DND-41 (cell line): ENCODE measurements at regions not wholly inside any gene's neighbourhood (a gene's known extent, or its start where the extent isn't known, plus 50 kb on each side); places are given as distances from the start of the nearest gene placed in this dataset.

Source experiments
- ATAC-seq: fragments of 200-7000 bp; cut with Tn5 transposase; 3 replicates; pipeline ENCODE4 v1.9.1; 2021; ENCODE audit warnings: low read depth; ENCODE audit not compliant: insufficient read depth
- DNase-seq: peaks from one replicate; pipeline ENCODE4 v3.0.0-alpha.2; 2020
- H2AFZ ChIP-seq: 2 replicates; pipeline ENCODE4 v1.6.0; 2012; ENCODE audit warnings: low read depth, low read length
- H3K27ac ChIP-seq: 2 replicates; pipeline ENCODE4 v1.5.1; 2012; ENCODE audit warnings: low read length, inconsistent platforms
- H3K27me3 ChIP-seq: fragments of 200-600 bp; sonication (generic); 2 replicates; pipeline ENCODE4 v1.6.0; 2012; ENCODE audit warnings: low read length, mild to moderate bottlenecking, inconsistent platforms; ENCODE audit not compliant: insufficient read depth, poor library complexity
- H3K36me3 ChIP-seq: 2 replicates; pipeline ENCODE4 v1.5.1; 2012; ENCODE audit warnings: low read length, inconsistent platforms; ENCODE audit not compliant: insufficient read depth
- H3K4me1 ChIP-seq: 2 replicates; pipeline ENCODE4 v1.5.1; 2012; ENCODE audit warnings: mild to moderate bottlenecking, low read length; ENCODE audit not compliant: insufficient read depth
- H3K4me2 ChIP-seq: 2 replicates; pipeline ENCODE4 v1.6.0; 2012; ENCODE audit warnings: mild to moderate bottlenecking, moderate library complexity, low read length, inconsistent platforms; ENCODE audit not compliant: insufficient read depth
- H3K4me3 ChIP-seq, 2 experiments: fragments of 200-600 bp in 1 of 2; shearing (Covaris generic) in 1 of 2; 2 replicates each; pipeline ENCODE4 v1.5.1; 2012 to 2016; ENCODE audit warnings: inconsistent platforms in 2 of 2, low read length in 2 of 2, mild to moderate bottlenecking in 2 of 2, low read depth in 1 of 2, moderate library complexity in 1 of 2
- H3K79me2 ChIP-seq: 2 replicates; pipeline ENCODE4 v1.6.0; 2012; ENCODE audit warnings: low read length, inconsistent platforms; ENCODE audit not compliant: insufficient read depth
- H3K9ac ChIP-seq: 2 replicates; pipeline ENCODE4 v1.6.0; 2012; ENCODE audit warnings: low read depth, mild to moderate bottlenecking, inconsistent platforms, low read length, moderate library complexity
- H3K9me3 ChIP-seq: 2 replicates; pipeline ENCODE4 v1.5.1; 2012; ENCODE audit warnings: low read length, moderate library complexity, mild to moderate bottlenecking, inconsistent platforms; ENCODE audit not compliant: insufficient read depth, severe bottlenecking
- H4K20me1 ChIP-seq: 2 replicates; pipeline ENCODE4 v1.6.0; 2012; ENCODE audit warnings: low read length; ENCODE audit not compliant: insufficient read depth
- CTCF ChIP-seq: IDR thresholded peaks from 2 replicates; pipeline ENCODE4 v1.5.1; 2012; ENCODE audit warnings: borderline replicate concordance, low read length, moderate library complexity, mild to moderate bottlenecking; ENCODE audit not compliant: poor library complexity, severe bottlenecking; ENCODE audit errors: extremely low read depth
- EZH2 ChIP-seq: IDR thresholded peaks from 3 replicates; pipeline ENCODE4 v1.6.1; 2012; ENCODE audit warnings: borderline replicate concordance, low read depth, mild to moderate bottlenecking, moderate library complexity, low read length, inconsistent platforms; ENCODE audit not compliant: severe bottlenecking

- Histone ChIP-seq H3K9me3 (no peaks in the 10 kb centered on the region), H3K4me3 (no peak overlapping the region), H3K4me1 (no peaks in the 10 kb centered on the region), H3K79me2 (no peaks in the 10 kb centered on the region), H3K36me3 (no peaks in the 10 kb centered on the region), H3K9ac (no peak overlapping the region), H4K20me1 (no peaks in the 10 kb centered on the region), H2AFZ (no peak overlapping the region), H3K27me3 (no peaks in the 10 kb centered on the region), H3K27ac (no peak overlapping the region), H3K4me2 (no peak overlapping the region)
- DNase-seq: no peak
- TF ChIP-seq EZH2: no peak
- ATAC-seq: no peak
Observed at GRCh38 chr3:74349015-74349414, 265.4 kb downstream of the CNTN3 start.

GRCh38 chr3:74347563-74348268 lies 266.7 kb downstream of the CNTN3 start:
- H3K9ac ChIP-seq: no peak overlapping the region
- H3K27me3 ChIP-seq: no peaks in the 10 kb centered on the region
- no peak overlapping the region for H2AFZ ChIP-seq
- H3K79me2 ChIP-seq: no peaks in the 10 kb centered on the region
- H3K36me3 ChIP-seq: no peaks in the 10 kb centered on the region
- DNase-seq (no peak), ATAC-seq (no peak)
- no peaks in the 10 kb centered on the region for H4K20me1 ChIP-seq
- no peak overlapping the region for H3K4me2 ChIP-seq
- no peaks in the 10 kb centered on the region for H3K9me3 ChIP-seq
- H3K4me1 ChIP-seq: no peaks in the 10 kb centered on the region
- H3K4me3 ChIP-seq: no peak overlapping the region
- H3K27ac ChIP-seq: no peak overlapping the region
- TF ChIP-seq EZH2: no peak
- no peak for TF ChIP-seq CTCF

GRCh38 chr3:74346896-74347295 lies 267.6 kb downstream of the CNTN3 start:
- Histone ChIP-seq H3K4me2 (no peak overlapping the region), H4K20me1 (no peaks in the 10 kb centered on the region), H3K27me3 (no peaks in the 10 kb centered on the region), H2AFZ (no peak overlapping the region), H3K9ac (no peak overlapping the region), H3K9me3 (no peaks in the 10 kb centered on the region), H3K4me3 (no peak overlapping the region), H3K36me3 (no peaks in the 10 kb centered on the region), H3K4me1 (no peaks in the 10 kb centered on the region), H3K79me2 (no peaks in the 10 kb centered on the region), H3K27ac (no peak overlapping the region)
- no peak for ATAC-seq
- TF ChIP-seq EZH2 (no peak), CTCF (no peak)
- DNase-seq: no peak

- no peak for ATAC-seq
Observed at GRCh38 chr3:74345701-74346100, 268.8 kb downstream of the CNTN3 start.

More at GRCh38 chr3:74345701-74346100, 268.8 kb downstream of the CNTN3 start:
- Histone ChIP-seq H3K4me3 (no peak overlapping the region), H3K36me3 (no peaks in the 10 kb centered on the region), H3K4me2 (no peak overlapping the region), H4K20me1 (no peaks in the 10 kb centered on the region), H3K9ac (no peak overlapping the region), H3K79me2 (no peaks in the 10 kb centered on the region), H3K27me3 (no peaks in the 10 kb centered on the region), H3K4me1 (no peaks in the 10 kb centered on the region), H3K27ac (no peak overlapping the region), H3K9me3 (no peaks in the 10 kb centered on the region), H2AFZ (no peak overlapping the region)
- DNase-seq: no peak
- TF ChIP-seq EZH2: no peak
- no peak for TF ChIP-seq CTCF
